ENCODE measurements at regions not wholly inside any gene's neighbourhood (a gene's known extent, or its start where the extent isn't known, plus 50 kb on each side); places are given as distances from the start of the nearest gene placed in this dataset.

GRCh38 chr10:121076776-121077715, 225.9 kb downstream of the WDR11 start:
- ATAC-seq (ENCODE audit: low read depth) (no peak), DNase-seq (no peak)
- no peaks in the 10 kb centered on the region for H3K9me3 Mint-ChIP-seq
- peaks cover 3% of the 10 kb centered on the region for H3K27me3 Mint-ChIP-seq
- ChIA-PET CTCF (no interaction called here), POLR2A (no interaction called here)
- H3K4me1 Mint-ChIP-seq, result no peaks in the 10 kb centered on the region
- intact Hi-C loops (cut with micrococcal nuclease), result no loop called here
- H3K36me3 Mint-ChIP-seq (ENCODE audit: low read depth), result no peaks in the 10 kb centered on the region
- no peak overlapping the region for H3K27ac Mint-ChIP-seq
- no peak overlapping the region for H3K4me3 Mint-ChIP-seq
- no peak for TF ChIP-seq CTCF (IDR thresholded peaks at IDR 0.05)

- H3K4me1 Mint-ChIP-seq, result no peaks in the 10 kb centered on the region
- no peaks in the 10 kb centered on the region for H3K9me3 Mint-ChIP-seq
- peaks cover 3% of the 10 kb centered on the region for H3K27me3 Mint-ChIP-seq
- intact Hi-C loops (cut with micrococcal nuclease), result no loop called here
- no peak for TF ChIP-seq CTCF (IDR thresholded peaks at IDR 0.05)
- no peaks in the 10 kb centered on the region for H3K36me3 Mint-ChIP-seq (ENCODE audit: low read depth)
- CTCF ChIA-PET, result no interaction called here
- POLR2A ChIA-PET, result no interaction called here
- no peak overlapping the region for H3K4me3 Mint-ChIP-seq
- H3K27ac Mint-ChIP-seq, result no peak overlapping the region
- DNase-seq (no peak), ATAC-seq (ENCODE audit: low read depth) (no peak)
These were observed 226.9 kb downstream of the WDR11 start for GRCh38 chr10:121078036-121078435.

- no peak overlapping the region for H3K4me3 Mint-ChIP-seq
- ATAC-seq (ENCODE audit: low read depth), result no peak
- intact Hi-C loops (cut with micrococcal nuclease), result no loop called here
- no peak overlapping the region for H3K27ac Mint-ChIP-seq
- ChIA-PET CTCF (no interaction called here), POLR2A (no interaction called here)
- no peak for TF ChIP-seq CTCF (IDR thresholded peaks at IDR 0.05)
- no peaks in the 10 kb centered on the region for H3K9me3 Mint-ChIP-seq
- no peak for DNase-seq
- H3K27me3 Mint-ChIP-seq, result peaks cover 3% of the 10 kb centered on the region
- no peaks in the 10 kb centered on the region for H3K36me3 Mint-ChIP-seq (ENCODE audit: low read depth)
- no peaks in the 10 kb centered on the region for H3K4me1 Mint-ChIP-seq
These were observed 227.5 kb downstream of the WDR11 start for GRCh38 chr10:121078672-121079102.

- H3K36me3 Mint-ChIP-seq (ENCODE audit: low read depth), result no peaks in the 10 kb centered on the region
- no peak for DNase-seq
- peaks cover 3% of the 10 kb centered on the region for H3K27me3 Mint-ChIP-seq
- intact Hi-C loops (cut with micrococcal nuclease), result no loop called here
- ATAC-seq (ENCODE audit: low read depth), result no peak
- no peak overlapping the region for H3K27ac Mint-ChIP-seq
- no peaks in the 10 kb centered on the region for H3K4me1 Mint-ChIP-seq
- no peaks in the 10 kb centered on the region for H3K9me3 Mint-ChIP-seq
- ChIA-PET CTCF (no interaction called here), POLR2A (no interaction called here)
- no peak for TF ChIP-seq CTCF (IDR thresholded peaks at IDR 0.05)
- H3K4me3 Mint-ChIP-seq, result no peak overlapping the region
These were observed 228.1 kb downstream of the WDR11 start for GRCh38 chr10:121079226-121079625.

GRCh38 chr10:121080281-121080891, 229.2 kb downstream of the WDR11 start:
- intact Hi-C loops (cut with micrococcal nuclease), result no loop called here
- ChIA-PET POLR2A (no interaction called here), CTCF (no interaction called here)
- Mint-ChIP-seq H3K4me3 (no peak overlapping the region), H3K36me3 (ENCODE audit: low read depth) (no peaks in the 10 kb centered on the region), H3K9me3 (no peaks in the 10 kb centered on the region), H3K27me3 (peaks cover 3% of the 10 kb centered on the region), H3K4me1 (no peaks in the 10 kb centered on the region), H3K27ac (no peak overlapping the region)
- no peak for ATAC-seq (ENCODE audit: low read depth)
- DNase-seq, result no peak
- no peak for TF ChIP-seq CTCF (IDR thresholded peaks at IDR 0.05)
